ENCODE measurements at regions not wholly inside any gene's neighbourhood (a gene's known extent, or its start where the extent isn't known, plus 50 kb on each side); places are given as distances from the start of the nearest gene placed in this dataset.
"Not testable (repeated sequence)": the region's sequence is repeated elsewhere in the genome, so short reads cannot be mapped to it uniquely, and the experiment has no call there.

- Mint-ChIP-seq H3K4me3 (no peak overlapping the region), H3K4me1 (no peaks in the 10 kb centered on the region), H3K36me3 (ENCODE audit: low read depth) (no peaks in the 10 kb centered on the region), H3K27me3 (peaks cover 3% of the 10 kb centered on the region), H3K27ac (no peak overlapping the region), H3K9me3 (no peaks in the 10 kb centered on the region)
- ATAC-seq (no peak), DNase-seq (no peak)
These were observed 59.6 kb upstream of the MAN2A1 start for GRCh38 chr5:109630093-109630492.

GRCh38 chr5:109628591-109628990, 61.1 kb upstream of the MAN2A1 start:
- no peak for ATAC-seq
- H3K4me1 Mint-ChIP-seq = no peaks in the 10 kb centered on the region
- H3K27me3 Mint-ChIP-seq = peaks cover 5% of the 10 kb centered on the region
- DNase-seq = no peak
- no peaks in the 10 kb centered on the region for H3K36me3 Mint-ChIP-seq (ENCODE audit: low read depth)
- no peak overlapping the region for H3K4me3 Mint-ChIP-seq
- H3K9me3 Mint-ChIP-seq = no peaks in the 10 kb centered on the region
- no peak overlapping the region for H3K27ac Mint-ChIP-seq

- not testable (repeated sequence) for ATAC-seq; H3K36me3 Mint-ChIP-seq (ENCODE audit: low read depth); H3K4me3 Mint-ChIP-seq; H3K27me3 Mint-ChIP-seq; H3K4me1 Mint-ChIP-seq; DNase-seq; H3K27ac Mint-ChIP-seq; H3K9me3 Mint-ChIP-seq
These were observed 68.5 kb upstream of the MAN2A1 start for GRCh38 chr5:109621266-109621665.

- no peaks in the 10 kb centered on the region for H3K36me3 Mint-ChIP-seq (ENCODE audit: low read depth)
- no peak for DNase-seq
- no peak for ATAC-seq
- H3K4me3 Mint-ChIP-seq = no peak overlapping the region
- no peak overlapping the region for H3K27ac Mint-ChIP-seq
- peaks cover 2% of the 10 kb centered on the region for H3K27me3 Mint-ChIP-seq
- H3K4me1 Mint-ChIP-seq = no peaks in the 10 kb centered on the region
- no peaks in the 10 kb centered on the region for H3K9me3 Mint-ChIP-seq
These were observed 69.1 kb upstream of the MAN2A1 start for GRCh38 chr5:109620651-109621050.

- H3K36me3 Mint-ChIP-seq (ENCODE audit: low read depth) = no peaks in the 10 kb centered on the region
- H3K9me3 Mint-ChIP-seq = no peaks in the 10 kb centered on the region
- no peaks in the 10 kb centered on the region for H3K4me1 Mint-ChIP-seq
- ATAC-seq (no peak), DNase-seq (no peak)
- no peak overlapping the region for H3K27ac Mint-ChIP-seq
- H3K27me3 Mint-ChIP-seq = no peaks in the 10 kb centered on the region
- H3K4me3 Mint-ChIP-seq = no peak overlapping the region
These were observed 70.1 kb upstream of the MAN2A1 start for GRCh38 chr5:109619606-109620005.

- Mint-ChIP-seq H3K36me3 (ENCODE audit: low read depth) (no peaks in the 10 kb centered on the region), H3K4me1 (no peaks in the 10 kb centered on the region), H3K4me3 (no peak overlapping the region), H3K27me3 (no peaks in the 10 kb centered on the region), H3K9me3 (no peaks in the 10 kb centered on the region), H3K27ac (no peak overlapping the region)
- DNase-seq (no peak), ATAC-seq (no peak)
These were observed 70.7 kb upstream of the MAN2A1 start for GRCh38 chr5:109619021-109619460.

- H3K27ac Mint-ChIP-seq = no peak overlapping the region
These were observed 74.7 kb upstream of the MAN2A1 start for GRCh38 chr5:109614981-109615380.

GRCh38 chr5:109614301-109614700, 75.4 kb upstream of the MAN2A1 start:
- no peak overlapping the region for H3K4me3 Mint-ChIP-seq
- no peak for ATAC-seq
- DNase-seq = no peak
- H3K36me3 Mint-ChIP-seq (ENCODE audit: low read depth) = no peaks in the 10 kb centered on the region
- H3K4me1 Mint-ChIP-seq = no peaks in the 10 kb centered on the region
- no peaks in the 10 kb centered on the region for H3K9me3 Mint-ChIP-seq
- H3K27me3 Mint-ChIP-seq = no peaks in the 10 kb centered on the region
- no peak overlapping the region for H3K27ac Mint-ChIP-seq

More at GRCh38 chr5:109614981-109615380, 74.7 kb upstream of the MAN2A1 start:
- H3K9me3 Mint-ChIP-seq = no peaks in the 10 kb centered on the region
- H3K4me1 Mint-ChIP-seq = no peaks in the 10 kb centered on the region
- ATAC-seq (no peak), DNase-seq (no peak)
- H3K27me3 Mint-ChIP-seq = no peaks in the 10 kb centered on the region
- no peaks in the 10 kb centered on the region for H3K36me3 Mint-ChIP-seq (ENCODE audit: low read depth)
- H3K4me3 Mint-ChIP-seq = no peak overlapping the region

GRCh38 chr5:109612278-109612905, 77.3 kb upstream of the MAN2A1 start:
- Mint-ChIP-seq H3K9me3 (no peaks in the 10 kb centered on the region), H3K27me3 (no peaks in the 10 kb centered on the region), H3K27ac (no peak overlapping the region), H3K4me3 (no peak overlapping the region), H3K4me1 (no peaks in the 10 kb centered on the region), H3K36me3 (ENCODE audit: low read depth) (no peaks in the 10 kb centered on the region)
- DNase-seq (no peak), ATAC-seq (no peak)

- Mint-ChIP-seq H3K4me1 (no peaks in the 10 kb centered on the region), H3K27ac (no peak overlapping the region), H3K27me3 (no peaks in the 10 kb centered on the region), H3K9me3 (no peaks in the 10 kb centered on the region), H3K36me3 (ENCODE audit: low read depth) (no peaks in the 10 kb centered on the region), H3K4me3 (no peak overlapping the region)
- DNase-seq (no peak), ATAC-seq (no peak)
These were observed 78.2 kb upstream of the MAN2A1 start for GRCh38 chr5:109611505-109611904.

GRCh38 chr5:109611061-109611460, 78.7 kb upstream of the MAN2A1 start:
- Mint-ChIP-seq H3K9me3 (no peaks in the 10 kb centered on the region), H3K36me3 (ENCODE audit: low read depth) (no peaks in the 10 kb centered on the region), H3K27me3 (no peaks in the 10 kb centered on the region), H3K4me3 (no peak overlapping the region), H3K4me1 (no peaks in the 10 kb centered on the region), H3K27ac (no peak overlapping the region)
- no peak for DNase-seq
- ATAC-seq = no peak

GRCh38 chr5:109610581-109610980, 79.1 kb upstream of the MAN2A1 start:
- Mint-ChIP-seq H3K36me3 (ENCODE audit: low read depth) (no peaks in the 10 kb centered on the region), H3K4me1 (no peaks in the 10 kb centered on the region), H3K4me3 (no peak overlapping the region), H3K27me3 (no peaks in the 10 kb centered on the region), H3K9me3 (no peaks in the 10 kb centered on the region), H3K27ac (no peak overlapping the region)
- DNase-seq = no peak
- ATAC-seq = no peak

GRCh38 chr5:109605207-109605730, 84.5 kb upstream of the MAN2A1 start:
- Mint-ChIP-seq H3K4me1 (no peaks in the 10 kb centered on the region), H3K27me3 (no peaks in the 10 kb centered on the region), H3K4me3 (no peak overlapping the region), H3K27ac (no peak overlapping the region), H3K36me3 (ENCODE audit: low read depth) (no peaks in the 10 kb centered on the region), H3K9me3 (no peaks in the 10 kb centered on the region)
- ATAC-seq (no peak), DNase-seq (no peak)

- no peaks in the 10 kb centered on the region for H3K36me3 Mint-ChIP-seq (ENCODE audit: low read depth)
- ATAC-seq = no peak
- DNase-seq = no peak
- H3K4me1 Mint-ChIP-seq = no peaks in the 10 kb centered on the region
- no peak overlapping the region for H3K4me3 Mint-ChIP-seq
- no peaks in the 10 kb centered on the region for H3K27me3 Mint-ChIP-seq
- no peak overlapping the region for H3K27ac Mint-ChIP-seq
- no peaks in the 10 kb centered on the region for H3K9me3 Mint-ChIP-seq
These were observed 85.0 kb upstream of the MAN2A1 start for GRCh38 chr5:109604758-109605157.

GRCh38 chr5:109601736-109602135, 88.0 kb upstream of the MAN2A1 start:
- no peak for ATAC-seq
- Mint-ChIP-seq H3K36me3 (ENCODE audit: low read depth) (no peaks in the 10 kb centered on the region), H3K27ac (no peak overlapping the region), H3K4me1 (no peaks in the 10 kb centered on the region), H3K27me3 (no peaks in the 10 kb centered on the region), H3K4me3 (no peak overlapping the region), H3K9me3 (no peaks in the 10 kb centered on the region)
- DNase-seq = no peak

GRCh38 chr5:109597893-109598292, 91.8 kb upstream of the MAN2A1 start:
- ATAC-seq (no peak), DNase-seq (no peak)
- no peaks in the 10 kb centered on the region for H3K9me3 Mint-ChIP-seq
- no peaks in the 10 kb centered on the region for H3K4me1 Mint-ChIP-seq
- H3K4me3 Mint-ChIP-seq = no peak overlapping the region
- no peaks in the 10 kb centered on the region for H3K27me3 Mint-ChIP-seq
- no peak overlapping the region for H3K27ac Mint-ChIP-seq
- no peaks in the 10 kb centered on the region for H3K36me3 Mint-ChIP-seq (ENCODE audit: low read depth)
